ENCODE measurements at regions not wholly inside any gene's neighbourhood (a gene's known extent, or its start where the extent isn't known, plus 50 kb on each side); places are given as distances from the start of the nearest gene placed in this dataset.

GRCh38 chr9:80586786-80587330 is 1015.1 kb downstream of the TLE4 start:
- ATAC-seq (ENCODE audit: low FRiP score): no peak
- no peak for DNase-seq (ENCODE audit: low spot score)
- TF ChIP-seq CTCF (IDR thresholded peaks at IDR 0.05): no peak

- no peak for TF ChIP-seq CTCF (IDR thresholded peaks at IDR 0.05)
- ATAC-seq (ENCODE audit: low FRiP score) (no peak), DNase-seq (ENCODE audit: low spot score) (no peak)
Measured at GRCh38 chr9:80571953-80572352, 1000.2 kb downstream of the TLE4 start.

GRCh38 chr9:80569236-80569635 is 997.5 kb downstream of the TLE4 start:
- ATAC-seq (ENCODE audit: low FRiP score) (no peak), DNase-seq (ENCODE audit: low spot score) (no peak)
- no peak for TF ChIP-seq CTCF (IDR thresholded peaks at IDR 0.05)

- TF ChIP-seq CTCF (IDR thresholded peaks at IDR 0.05): no peak
- no peak for ATAC-seq (ENCODE audit: low FRiP score)
- DNase-seq (ENCODE audit: low spot score): no peak
Measured at GRCh38 chr9:80561526-80561925, 989.8 kb downstream of the TLE4 start.

- TF ChIP-seq CTCF (IDR thresholded peaks at IDR 0.05): no peak
- no peak for DNase-seq (ENCODE audit: low spot score)
- no peak for ATAC-seq (ENCODE audit: low FRiP score)
Measured at GRCh38 chr9:80560976-80561375, 989.2 kb downstream of the TLE4 start.

GRCh38 chr9:80557256-80557655 is 985.5 kb downstream of the TLE4 start:
- ATAC-seq (ENCODE audit: low FRiP score) (no peak), DNase-seq (ENCODE audit: low spot score) (no peak)
- no peak for TF ChIP-seq CTCF (IDR thresholded peaks at IDR 0.05)

- TF ChIP-seq CTCF (IDR thresholded peaks at IDR 0.05): no peak
- no peak for ATAC-seq (ENCODE audit: low FRiP score)
- no peak for DNase-seq (ENCODE audit: low spot score)
Measured at GRCh38 chr9:80556631-80557030, 984.9 kb downstream of the TLE4 start.
